HG03520 (cell line): ENCODE measurements at regions not wholly inside any gene's neighbourhood (a gene's known extent, or its start where the extent isn't known, plus 50 kb on each side); places are given as distances from the start of the nearest gene placed in this dataset.
"Not testable (repeated sequence)": the region's sequence is repeated elsewhere in the genome, so short reads cannot be mapped to it uniquely, and the experiment has no call there.

Experiments used
- ATAC-seq: cut with Tn5 transposase; IDR thresholded peaks from one replicate; pipeline ENCODE4 v1.9.1; 2021; ENCODE audit warnings: mild to moderate bottlenecking, moderate library complexity; ENCODE audit not compliant: unreplicated experiment

DNA sequence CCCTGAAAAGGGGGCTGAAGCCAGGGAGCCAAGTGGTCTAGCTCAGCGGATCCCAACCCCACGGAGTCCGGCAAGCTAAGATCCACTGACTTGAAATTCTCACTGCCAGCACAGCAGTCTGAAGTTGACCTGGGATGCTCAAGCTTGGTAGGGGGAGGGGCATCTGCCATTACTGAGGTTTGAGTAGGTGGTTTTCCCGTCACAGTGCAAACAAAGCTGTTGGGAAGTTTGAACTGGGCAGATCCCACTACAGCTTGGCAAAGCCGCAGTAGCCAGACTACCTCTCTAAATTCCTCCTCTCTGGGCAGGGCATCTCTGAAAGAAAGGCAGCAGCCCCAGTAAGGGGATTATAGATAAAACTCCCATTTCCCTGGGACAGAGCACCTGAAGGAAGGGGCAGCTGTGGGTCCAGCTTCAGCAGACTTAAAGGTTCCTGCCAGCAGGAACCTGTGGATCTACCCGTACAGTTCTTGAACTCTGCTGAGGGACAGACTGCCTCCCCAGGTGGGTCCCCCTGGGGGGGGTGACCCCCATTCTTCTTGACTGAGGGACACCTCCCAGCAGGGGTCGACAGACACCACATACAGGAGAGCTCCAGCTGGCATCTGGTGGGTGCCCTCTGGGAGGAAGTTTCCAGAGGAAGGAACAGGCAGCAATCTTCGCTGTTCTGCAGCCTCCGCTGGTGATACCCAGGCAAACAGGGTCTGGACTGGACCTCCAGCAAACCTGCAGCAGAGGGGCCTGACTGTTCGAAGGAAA is 156.4 kb upstream of the ETV3 start:
- not testable (repeated sequence) for ATAC-seq

DNA sequence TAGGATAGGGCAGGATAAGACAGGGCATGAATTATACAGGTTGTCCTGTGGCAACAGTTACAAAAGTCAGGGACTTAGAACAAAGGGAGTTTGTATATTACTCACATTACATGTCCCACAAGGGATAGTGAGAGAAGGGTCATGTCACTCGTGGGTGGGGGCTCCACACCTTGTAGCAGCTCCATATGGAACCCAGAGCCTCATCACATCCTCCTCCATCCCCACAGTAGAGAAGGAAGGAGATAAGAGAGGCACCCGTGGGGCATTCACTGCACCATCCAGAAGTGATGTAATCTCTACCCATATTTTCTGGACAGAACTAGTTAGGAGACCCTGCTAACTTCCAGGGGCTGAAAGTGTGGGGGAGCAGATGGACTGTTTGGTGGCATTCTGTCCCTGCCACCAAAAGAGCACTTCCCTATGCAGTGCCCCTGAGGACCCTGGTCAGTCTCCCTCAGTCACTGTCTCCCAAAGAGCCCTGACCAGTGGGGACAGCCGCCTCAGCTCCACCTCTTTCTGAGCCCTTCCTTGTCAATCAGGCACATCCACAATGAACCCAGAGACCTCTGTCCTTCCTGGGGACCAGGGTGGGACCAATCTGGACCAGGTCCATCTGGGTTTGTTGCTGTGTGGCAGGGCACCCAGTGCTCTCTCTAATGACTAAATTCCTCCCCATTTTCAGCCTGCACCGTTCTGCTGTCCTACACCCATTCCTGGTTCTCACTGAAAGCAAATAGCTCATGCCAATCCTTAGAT is 154.8 kb upstream of the ETV3 start:
- no peak for ATAC-seq

DNA sequence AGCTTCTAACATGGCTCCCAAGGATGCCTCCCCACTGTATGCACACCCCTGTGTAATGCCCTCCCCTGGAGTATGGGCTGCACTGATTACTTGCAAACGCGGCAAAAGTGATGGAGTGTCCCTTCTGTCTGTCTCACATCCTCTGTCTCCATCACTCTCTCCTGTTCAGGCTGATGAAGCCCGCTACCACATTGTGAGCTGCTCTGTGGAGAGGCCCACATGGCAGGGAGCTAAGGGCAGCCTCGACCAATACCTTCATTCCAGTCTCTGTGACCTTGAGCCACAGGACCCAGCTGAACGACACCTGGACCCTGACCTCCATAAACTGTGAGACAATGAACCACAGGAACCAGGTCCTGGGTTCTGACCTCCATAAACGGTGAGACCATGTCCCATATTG is 154.1 kb upstream of the ETV3 start:
- ATAC-seq, result no peak

DNA sequence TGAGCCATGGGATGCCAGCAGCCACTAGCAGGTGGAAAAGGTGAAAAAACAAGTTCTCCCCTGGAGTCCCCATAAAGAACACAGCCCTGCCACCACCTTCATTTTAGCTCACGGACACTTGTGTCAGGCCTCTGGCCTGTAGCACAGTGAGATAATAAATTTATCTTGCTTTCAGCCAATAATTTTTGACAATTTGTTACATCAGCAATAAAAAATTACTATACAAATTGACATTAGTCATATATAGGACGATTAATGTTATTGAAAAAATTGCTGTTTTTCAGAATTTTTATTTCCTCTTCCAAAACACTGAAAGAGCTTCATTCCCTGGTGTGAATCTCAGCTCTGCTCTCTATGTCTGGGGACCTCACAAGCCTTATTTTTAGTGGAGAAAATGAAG is 152.9 kb upstream of the ETV3 start:
- ATAC-seq, result no peak

DNA sequence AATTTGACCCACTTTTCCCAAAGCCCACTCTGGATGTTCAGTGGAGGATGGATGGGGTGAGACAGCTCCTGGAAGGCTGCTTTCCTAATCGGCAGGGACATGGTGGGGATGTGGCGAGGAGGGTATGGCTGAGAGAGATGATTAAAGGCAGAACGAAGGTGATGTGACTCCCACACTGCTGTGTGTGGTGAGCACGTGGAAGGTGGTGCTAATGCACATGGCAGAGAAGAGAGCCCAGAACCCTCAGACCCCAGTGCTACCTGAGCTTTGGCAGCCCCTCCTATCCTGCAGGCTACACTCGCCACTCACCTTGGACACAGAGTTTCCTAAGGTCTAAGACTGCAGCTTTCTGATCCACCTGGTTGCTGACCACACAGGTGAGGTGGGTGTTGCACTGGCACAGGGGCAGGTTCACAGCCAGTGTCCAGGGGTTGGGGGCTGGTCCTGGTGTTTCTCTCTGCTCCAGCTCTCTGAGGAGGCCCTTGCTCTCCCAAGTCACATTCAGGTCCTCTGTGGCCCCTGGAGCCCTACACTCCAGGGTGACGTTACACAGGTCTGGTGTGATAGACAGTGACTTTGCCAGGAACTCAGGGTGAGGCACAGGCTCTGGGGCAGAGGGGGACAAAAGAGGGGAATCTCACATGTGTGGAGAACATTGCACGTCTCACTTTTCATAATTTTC is 151.4 kb upstream of the ETV3 start:
- no peak for ATAC-seq

DNA sequence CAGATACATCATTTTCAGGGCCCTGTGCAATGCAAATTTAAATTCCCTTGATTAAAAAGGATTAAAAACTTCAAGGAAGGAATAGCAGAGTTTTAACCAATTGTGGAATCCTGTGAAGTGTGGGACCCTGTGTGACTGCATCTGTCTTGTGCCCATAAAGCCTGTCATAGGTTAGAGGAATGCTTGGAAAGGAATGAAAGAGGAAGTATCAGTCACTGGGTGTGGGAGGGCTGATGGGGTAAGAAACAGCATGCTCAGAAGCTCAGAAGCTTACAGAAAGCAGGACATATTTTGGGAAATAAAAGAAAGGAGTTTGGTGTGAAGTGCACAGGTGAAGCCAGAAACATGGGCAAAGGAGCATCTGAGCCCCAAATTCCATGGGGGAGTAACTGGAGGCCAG is 150.8 kb upstream of the ETV3 start:
- ATAC-seq, result no peak

DNA sequence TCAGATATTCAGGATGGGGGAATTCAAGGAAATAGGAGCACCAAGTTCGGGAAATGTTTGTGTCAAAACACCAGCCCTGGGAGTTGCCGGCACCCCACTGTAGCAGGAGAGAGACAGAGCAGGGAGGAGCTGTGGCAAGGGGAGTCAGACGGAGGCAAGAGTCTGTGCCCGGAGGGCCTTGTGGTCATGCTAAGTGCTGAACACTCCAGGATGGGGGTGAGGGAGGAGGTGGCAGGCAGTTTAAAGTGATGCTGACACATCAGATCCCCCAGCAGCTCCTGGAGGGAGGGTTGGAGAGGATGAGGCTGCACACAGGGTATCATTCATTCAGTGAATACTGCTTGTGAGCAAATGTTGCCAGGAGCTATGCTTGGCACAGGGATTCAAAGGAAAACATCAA is 150.3 kb upstream of the ETV3 start:
- no peak for ATAC-seq

DNA sequence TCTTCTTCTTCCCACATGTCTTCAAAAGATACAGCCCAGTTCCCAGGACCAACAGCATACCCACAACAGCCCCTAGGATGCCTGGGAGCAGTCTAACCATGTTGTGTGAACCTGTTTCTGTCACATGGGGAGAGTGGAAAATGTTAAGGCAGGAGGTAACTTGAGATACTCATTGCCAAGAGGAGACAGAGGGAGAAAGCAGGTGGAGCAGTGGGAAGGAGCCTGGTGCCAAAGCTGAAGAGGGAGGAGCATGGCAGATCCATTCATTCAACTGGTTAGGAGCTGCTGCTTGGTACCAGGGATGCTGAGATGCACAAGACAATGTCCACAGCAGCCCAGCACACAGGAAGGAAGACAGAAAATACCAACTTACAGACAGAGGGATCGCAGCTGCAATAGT is 149.8 kb upstream of the ETV3 start:
- no peak for ATAC-seq

DNA sequence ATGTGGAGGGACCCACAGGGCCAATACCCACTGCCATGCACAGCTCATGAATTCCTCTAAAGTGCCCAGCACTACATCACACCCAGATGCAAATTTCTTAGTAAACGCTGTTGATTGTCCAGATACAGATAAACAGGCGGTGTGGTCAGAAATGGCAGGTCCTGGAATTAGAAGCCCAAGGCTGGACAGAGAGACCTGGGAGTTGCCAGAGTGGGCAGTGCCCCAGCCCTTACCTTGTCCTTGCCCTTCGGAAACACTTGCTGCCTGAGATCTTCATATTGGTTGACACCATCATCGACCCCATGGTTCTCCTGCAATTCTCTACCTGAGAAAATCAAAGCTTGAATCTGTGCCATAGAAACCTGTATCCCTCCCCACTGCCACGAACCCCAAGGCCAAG is 149.3 kb upstream of the ETV3 start:
- no peak for ATAC-seq

DNA sequence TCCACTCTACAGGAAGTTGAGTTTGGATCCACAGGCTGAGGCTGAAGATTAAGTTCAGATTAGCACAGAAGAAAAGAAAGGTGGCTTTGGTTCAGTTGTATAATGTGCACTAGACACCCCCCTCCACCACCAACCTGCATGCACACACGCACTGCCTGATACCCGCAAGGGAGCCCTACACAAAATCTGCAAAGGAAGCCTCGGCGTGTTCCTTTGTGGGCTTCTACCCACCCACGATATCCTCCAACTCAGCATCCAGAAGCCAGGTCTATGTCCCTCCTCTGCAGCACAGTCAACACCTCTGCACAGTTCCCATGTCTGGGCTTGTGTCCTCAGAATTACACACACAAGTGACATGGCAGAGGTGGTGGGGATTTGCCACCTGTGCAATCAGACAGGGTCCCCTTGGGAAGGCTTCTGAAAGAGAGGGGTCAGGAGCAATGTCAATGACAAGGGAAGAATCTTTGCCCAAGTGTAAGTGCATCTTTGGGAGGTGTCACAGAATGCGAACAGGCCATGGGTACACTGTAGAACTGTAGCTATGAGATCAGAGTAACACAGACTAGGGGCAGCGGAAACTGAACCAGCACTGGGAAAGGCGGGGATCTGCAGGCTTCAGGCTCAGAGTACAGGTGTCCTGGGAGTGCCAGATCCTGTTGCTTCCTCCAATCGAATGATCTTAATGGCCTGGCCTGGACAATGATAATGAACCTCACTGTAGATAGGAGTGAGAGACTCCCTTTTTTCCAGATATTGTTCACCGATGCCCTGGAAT is 148.6 kb upstream of the ETV3 start:
- no peak for ATAC-seq

DNA sequence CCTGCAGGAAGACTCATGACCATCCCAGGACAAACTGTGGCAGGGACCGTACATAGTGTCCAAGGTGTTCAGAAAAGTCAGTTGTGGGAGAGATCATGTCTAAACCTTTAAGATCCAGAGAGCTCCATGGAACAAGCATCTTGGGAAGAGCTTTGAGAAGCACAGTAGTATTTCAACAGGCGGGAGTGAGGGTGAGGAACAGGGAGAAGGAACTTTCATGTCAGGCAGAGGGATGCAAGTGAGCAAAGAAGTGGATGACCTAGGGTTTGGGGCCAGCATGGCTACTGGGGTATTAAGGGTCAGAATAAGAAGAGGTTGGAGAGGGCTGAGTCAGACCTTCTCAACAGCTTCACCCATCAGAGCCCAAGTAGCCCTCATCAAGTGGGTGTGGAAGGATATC is 147.9 kb upstream of the ETV3 start:
- no peak for ATAC-seq

DNA sequence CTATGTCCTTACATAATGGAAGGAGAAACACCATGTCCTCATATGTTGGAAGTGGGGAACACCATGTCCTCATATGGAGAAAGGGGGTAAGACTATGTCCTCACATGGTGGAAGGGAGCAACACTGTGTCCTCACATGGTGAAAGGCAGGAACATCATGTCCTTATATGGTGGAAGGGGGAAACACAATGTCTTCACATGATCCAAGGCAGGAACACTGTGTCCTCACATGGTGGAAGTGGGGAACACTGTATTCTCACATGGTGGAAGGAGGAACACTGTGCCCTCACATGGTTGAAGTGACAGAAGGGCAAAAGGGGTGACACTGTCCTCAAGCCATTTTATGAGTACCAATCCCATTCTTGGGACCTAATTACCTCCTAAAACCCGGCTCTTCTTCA is 146.3 kb upstream of the ETV3 start:
- no peak for ATAC-seq

DNA sequence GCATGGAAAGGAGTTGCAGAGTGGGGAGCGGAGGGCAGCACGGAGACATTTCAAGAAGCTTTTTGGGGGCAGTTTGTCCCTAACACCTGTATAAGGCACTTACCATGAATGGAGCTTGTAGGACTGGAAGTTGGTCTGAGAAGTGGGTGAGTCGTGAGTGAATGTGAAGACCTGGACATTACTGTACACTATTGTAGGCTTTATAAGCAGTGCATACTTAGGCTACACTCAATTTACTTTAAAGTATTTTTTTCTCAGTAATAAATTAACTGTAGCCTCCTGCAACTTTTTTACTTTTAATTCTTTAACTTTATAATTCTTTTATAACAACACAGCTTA is 141.6 kb upstream of the ETV3 start:
- no peak for ATAC-seq

DNA sequence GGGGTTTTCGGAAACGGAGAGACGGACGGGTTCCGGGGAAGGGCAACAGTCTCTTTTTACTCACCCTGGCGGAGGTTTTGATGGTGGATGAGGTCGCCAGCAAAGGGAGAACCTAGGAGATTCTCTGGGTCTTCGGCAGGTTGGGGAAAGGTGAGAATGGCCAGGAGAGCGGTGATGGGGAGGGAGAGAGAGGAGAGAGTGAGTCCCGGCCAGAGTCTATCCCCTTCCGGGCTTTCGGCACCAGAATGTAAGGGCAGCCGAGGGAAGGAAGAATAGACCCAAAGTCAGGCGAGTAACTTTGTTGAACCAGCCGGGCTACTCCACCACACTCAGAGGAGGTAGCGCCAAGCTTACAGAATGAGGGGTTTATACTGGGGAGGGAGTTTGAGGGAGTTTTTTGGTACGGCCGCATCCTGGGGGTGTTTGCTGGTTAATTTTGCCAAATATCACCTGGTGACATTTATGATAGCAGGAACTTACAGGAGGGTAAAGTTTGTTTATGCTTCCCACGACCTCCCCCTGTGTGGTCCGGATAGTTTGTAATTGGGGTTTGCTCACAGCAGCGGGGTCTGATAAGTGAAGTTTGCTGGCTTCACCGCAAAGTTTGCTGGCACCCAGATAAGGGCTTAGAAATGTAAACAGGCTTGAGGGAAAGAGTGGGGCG is 141.1 kb upstream of the ETV3 start:
- no peak for ATAC-seq

DNA sequence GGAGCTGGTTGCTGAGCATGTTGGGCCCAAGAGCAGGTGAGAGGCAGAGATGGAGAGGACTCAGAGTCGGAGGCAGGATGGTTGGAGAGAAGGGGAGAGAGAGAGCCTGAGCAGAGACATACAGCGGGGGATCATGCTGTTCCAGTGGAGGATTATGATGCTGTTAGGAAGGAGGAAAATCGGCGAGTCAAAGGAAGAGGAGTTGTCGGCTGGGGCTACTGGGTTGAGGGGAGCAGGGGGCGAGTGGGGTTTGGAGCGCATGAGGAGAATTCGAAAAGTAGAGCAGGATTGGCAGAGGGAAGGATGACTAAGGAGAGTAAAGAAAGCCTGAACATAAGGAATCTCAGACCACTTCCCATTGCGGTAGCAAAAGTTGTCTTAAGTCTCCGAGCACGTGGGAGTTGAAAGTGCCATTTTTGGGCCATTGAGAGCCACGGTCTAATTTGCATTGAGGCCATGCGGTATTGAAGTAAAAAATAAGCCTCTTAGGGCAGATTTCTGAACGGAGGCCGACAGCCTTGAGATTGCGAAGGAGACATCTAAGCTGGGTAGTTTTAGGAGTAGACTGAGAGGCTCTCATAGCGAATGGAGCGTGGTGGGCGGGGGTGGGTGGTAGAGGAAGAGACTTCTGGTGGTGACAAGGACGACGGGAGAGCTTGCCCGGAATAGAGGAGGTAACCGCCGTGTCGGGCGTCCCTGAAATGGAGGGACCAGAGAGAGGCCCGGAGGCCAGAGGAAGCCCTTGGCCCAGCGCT is 140.4 kb upstream of the ETV3 start:
- ATAC-seq, result no peak

DNA sequence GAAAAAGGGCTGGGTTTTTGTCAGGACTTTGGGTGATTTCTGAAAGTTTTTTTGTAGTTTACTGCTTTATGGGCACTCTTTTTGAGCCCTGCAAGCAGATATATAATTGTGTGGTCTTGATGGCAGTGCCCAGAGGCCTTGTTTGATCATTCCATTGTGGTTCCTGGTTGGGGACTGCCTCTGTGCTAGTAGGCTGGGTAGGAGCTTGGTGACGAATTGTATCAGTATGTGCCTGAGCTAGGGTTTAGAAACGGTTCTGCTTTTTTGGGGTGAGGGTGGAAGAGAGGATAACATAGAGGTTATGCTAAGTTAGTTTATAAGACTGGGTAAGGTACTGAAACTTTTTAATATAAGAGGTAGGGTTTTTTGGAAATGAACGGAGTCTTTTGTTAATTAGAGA is 139.7 kb upstream of the ETV3 start:
- ATAC-seq, result no peak

DNA sequence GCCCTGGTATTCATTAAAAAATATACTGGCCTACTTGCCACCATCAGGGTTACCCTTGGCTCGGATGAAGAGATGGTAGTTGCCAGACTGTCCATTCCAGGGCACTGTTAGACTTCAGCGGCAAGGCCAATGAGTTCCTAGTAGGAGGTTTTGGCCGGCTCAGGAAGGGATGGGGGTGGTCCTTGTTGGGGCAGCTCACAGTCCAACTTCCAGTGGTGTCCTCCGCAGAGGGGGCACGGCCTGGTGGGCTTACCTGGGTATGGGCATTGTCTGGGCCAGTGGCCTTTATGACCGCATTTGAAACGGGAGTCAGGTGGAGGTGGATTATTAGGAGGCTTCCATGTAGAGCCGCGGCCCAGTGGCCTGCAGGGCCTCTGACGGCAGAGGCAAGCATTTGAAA is 139.1 kb upstream of the ETV3 start:
- no peak for ATAC-seq

DNA sequence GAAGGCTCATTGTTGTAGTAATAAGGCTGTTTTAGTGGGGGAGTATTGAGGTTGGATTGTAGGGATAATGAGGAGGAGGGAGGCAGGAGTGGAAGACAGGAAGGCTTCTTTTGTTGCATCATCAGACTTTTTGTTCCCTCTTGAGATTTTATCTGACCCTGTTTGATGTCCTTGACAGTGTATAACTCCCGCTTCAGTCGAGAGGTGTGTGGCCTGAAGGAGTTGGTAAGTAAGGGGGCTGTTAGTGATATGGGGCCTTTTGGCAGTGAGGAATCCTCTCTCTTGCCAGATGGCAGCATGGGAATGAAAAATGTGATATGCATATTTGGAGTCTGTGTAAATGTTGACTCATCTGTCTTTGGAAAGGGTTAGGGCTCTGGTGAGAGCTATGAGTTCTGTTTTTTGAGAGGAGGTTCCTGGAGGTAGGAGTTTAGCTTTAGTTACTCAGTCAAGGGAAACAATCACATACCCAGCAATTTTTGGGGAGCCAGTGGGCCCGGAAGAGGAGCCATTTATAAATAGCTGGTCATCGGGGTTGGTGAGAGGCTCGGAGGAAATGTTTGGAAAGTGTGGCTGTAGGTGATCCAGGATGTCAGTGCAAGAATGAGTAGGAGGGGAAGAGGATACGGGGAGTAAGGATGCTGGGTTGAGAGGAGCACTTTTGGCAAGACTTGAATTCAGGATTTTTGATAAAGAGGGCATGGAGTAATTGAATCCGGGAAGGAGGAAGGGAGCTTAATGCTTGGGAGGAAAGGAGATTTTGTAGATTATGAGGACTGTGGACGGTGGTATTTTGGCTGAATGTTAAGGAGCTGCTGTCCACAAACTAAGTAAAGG is 136.7 kb upstream of the ETV3 start:
- ATAC-seq, result no peak
